ENCODE measurements at regions not wholly inside any gene's neighbourhood (a gene's known extent, or its start where the extent isn't known, plus 50 kb on each side); places are given as distances from the start of the nearest gene placed in this dataset.
"Not testable (repeated sequence)": the region's sequence is repeated elsewhere in the genome, so short reads cannot be mapped to it uniquely, and the experiment has no call there.

DNA sequence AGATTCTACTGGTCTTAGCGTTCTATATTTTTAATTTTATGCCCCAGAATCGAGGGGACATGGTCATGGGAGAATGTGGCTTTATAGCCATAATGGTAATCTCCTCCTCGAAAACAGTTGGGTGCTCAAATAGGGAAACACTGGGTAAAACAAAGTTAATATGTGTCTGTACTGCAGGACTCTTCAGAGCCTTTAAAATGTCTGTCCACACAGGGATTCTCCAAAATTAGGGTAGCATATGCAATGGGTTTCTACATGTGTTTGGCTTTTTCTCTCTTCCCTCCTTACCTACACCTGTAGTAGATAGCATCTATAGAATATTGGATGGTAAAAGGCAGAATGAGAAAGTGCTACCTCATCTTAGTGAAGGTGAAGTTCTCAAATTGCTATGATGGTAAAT lies 130.0 kb upstream of the NR3C1 start:
- no peak for FAIRE-seq
- DNase-seq: no peak
- H3K36me3 ChIP-seq (ENCODE audit: control insufficient read depth in 3 of 3, insufficient read depth in 2 of 3, low read depth in 1 of 3, low read length in 3 of 3): no peaks in the 10 kb centered on the region
- no peak overlapping the region for H3K27ac ChIP-seq (ENCODE audit: low read depth in 1 of 3, low read length in 2 of 3)
- no peak overlapping the region for H3K4me3 ChIP-seq (ENCODE audit: low read depth in 1 of 3, low read length in 3 of 3)
- WGBS, 3 donors: 87 to 93% (median 93%) methylated on average over 3 of the region's 3 CpGs
- no peaks in the 10 kb centered on the region for H3K9me3 ChIP-seq (ENCODE audit: control insufficient read depth in 2 of 2, insufficient read depth in 1 of 2, low read depth in 1 of 2, low read length in 1 of 2)
- H3K4me1 ChIP-seq (ENCODE audit: control insufficient read depth in 3 of 3, insufficient read depth in 2 of 3, low read depth in 1 of 3, low read length in 2 of 3): peaks cover 0 to 2% (median 0%) of the 10 kb centered on the region in 3 donors
- H3K27me3 ChIP-seq (ENCODE audit: control insufficient read depth in 3 of 3, insufficient read depth in 3 of 3, low read length in 3 of 3): no peaks in the 10 kb centered on the region

DNA sequence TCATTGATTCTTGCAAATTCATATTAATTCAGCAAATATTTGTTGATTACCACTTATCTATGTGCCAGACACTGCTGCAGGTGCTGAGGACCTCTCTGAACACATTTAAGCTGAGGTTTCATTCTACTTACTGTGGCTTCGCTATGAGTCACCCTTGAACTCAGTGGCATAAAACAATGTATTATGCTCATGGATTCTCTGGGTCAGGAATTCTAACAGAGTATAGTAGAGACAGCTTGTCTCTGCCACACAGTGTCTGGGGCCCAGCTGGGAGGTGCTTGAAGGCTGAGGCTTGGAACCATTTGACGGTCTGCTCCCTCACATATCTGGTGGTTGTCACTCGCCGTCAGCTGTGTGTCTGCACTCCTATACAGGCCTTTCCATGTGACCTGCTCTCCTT lies 124.3 kb upstream of the NR3C1 start:
- WGBS, 3 donors: 95 to 98% (median 96%) methylated on average over 4 of the region's 4 CpGs

DNA sequence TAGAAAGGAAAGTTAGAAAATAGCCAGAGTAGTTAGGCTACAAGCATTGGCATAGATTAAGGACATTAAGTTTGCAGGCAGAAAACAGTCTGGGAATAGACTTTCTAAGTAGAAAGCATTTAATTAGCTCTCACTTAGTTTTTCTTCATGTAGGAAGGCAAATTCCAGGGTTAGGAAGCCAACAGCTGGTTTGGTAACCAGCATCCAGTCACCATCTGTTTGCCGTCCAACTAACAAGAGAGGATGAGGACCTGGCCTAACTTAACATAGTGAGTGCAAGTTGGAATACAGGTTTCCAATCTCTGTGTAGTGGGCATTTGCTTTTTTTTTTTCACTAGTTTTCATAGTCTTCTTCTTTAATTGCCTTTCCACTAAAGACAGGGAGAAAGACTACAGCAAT lies 121.7 kb upstream of the NR3C1 start:
- no peak overlapping the region for H3K27ac ChIP-seq (ENCODE audit: low read depth in 1 of 3, low read length in 2 of 3)
- WGBS, 3 donors: 93 to 97% (median 97%) methylated on average over 1 of the region's 1 CpG
- H3K36me3 ChIP-seq (ENCODE audit: control insufficient read depth in 3 of 3, insufficient read depth in 2 of 3, low read depth in 1 of 3, low read length in 3 of 3): no peaks in the 10 kb centered on the region
- H3K4me1 ChIP-seq (ENCODE audit: control insufficient read depth in 3 of 3, insufficient read depth in 2 of 3, low read depth in 1 of 3, low read length in 2 of 3): peaks cover 0 to 4% (median 3%) of the 10 kb centered on the region in 3 donors
- no peak for FAIRE-seq
- H3K4me3 ChIP-seq (ENCODE audit: low read depth in 1 of 3, low read length in 3 of 3): no peak overlapping the region
- no peak for DNase-seq
- no peaks in the 10 kb centered on the region for H3K9me3 ChIP-seq (ENCODE audit: control insufficient read depth in 2 of 2, insufficient read depth in 1 of 2, low read depth in 1 of 2, low read length in 1 of 2)
- H3K27me3 ChIP-seq (ENCODE audit: control insufficient read depth in 3 of 3, insufficient read depth in 3 of 3, low read length in 3 of 3): no peaks in the 10 kb centered on the region

More for the DNA sequence above, 124.3 kb upstream of the NR3C1 start:
- Histone ChIP-seq H3K4me3 (ENCODE audit: low read depth in 1 of 3, low read length in 3 of 3) (no peak overlapping the region), H3K4me1 (ENCODE audit: control insufficient read depth in 3 of 3, insufficient read depth in 2 of 3, low read depth in 1 of 3, low read length in 2 of 3) (no peaks in the 10 kb centered on the region), H3K27ac (ENCODE audit: low read depth in 1 of 3, low read length in 2 of 3) (no peak overlapping the region), H3K36me3 (ENCODE audit: control insufficient read depth in 3 of 3, insufficient read depth in 2 of 3, low read depth in 1 of 3, low read length in 3 of 3) (no peaks in the 10 kb centered on the region), H3K27me3 (ENCODE audit: control insufficient read depth in 3 of 3, insufficient read depth in 3 of 3, low read length in 3 of 3) (no peaks in the 10 kb centered on the region), H3K9me3 (ENCODE audit: control insufficient read depth in 2 of 2, insufficient read depth in 1 of 2, low read depth in 1 of 2, low read length in 1 of 2) (no peaks in the 10 kb centered on the region)
- FAIRE-seq (no peak), DNase-seq (no peak)

DNA sequence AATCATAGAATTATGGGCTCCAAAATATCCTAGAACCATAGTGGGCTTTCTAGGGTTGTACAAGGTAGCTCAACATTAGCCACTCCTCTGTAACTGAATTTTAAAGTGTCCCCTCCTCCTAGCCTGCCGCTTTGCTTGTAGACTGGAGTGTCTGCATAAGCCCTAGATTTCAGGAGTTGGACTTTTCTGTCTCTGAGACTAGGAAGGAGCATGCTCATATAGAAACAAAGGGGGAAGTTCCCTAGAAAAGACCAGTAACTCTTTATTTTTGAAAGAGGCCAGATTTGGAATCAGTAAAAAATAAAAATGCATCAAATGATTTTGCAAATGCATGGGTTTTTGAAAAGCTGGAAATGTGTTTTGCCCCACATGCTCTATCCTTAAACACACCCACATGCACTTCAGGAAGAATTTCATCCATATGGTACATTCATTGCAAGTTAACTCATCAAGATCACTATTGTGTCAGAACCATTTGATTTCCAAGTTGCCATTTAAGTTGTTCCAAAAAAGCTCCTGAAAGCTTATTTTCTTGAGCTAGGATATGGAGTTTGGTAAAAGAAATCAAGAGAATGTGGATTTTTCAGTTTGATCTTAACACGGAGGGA lies 121.0 kb upstream of the NR3C1 start:
- no peaks in the 10 kb centered on the region for H3K36me3 ChIP-seq (ENCODE audit: control insufficient read depth in 3 of 3, insufficient read depth in 2 of 3, low read depth in 1 of 3, low read length in 3 of 3)
- DNase-seq (no peak), FAIRE-seq (no peak)
- no peaks in the 10 kb centered on the region for H3K27me3 ChIP-seq (ENCODE audit: control insufficient read depth in 3 of 3, insufficient read depth in 3 of 3, low read length in 3 of 3)
- H3K27ac ChIP-seq (ENCODE audit: low read depth in 1 of 3, low read length in 2 of 3): no peak overlapping the region
- 94 to 100% (median 94%) methylated on average over 2 of the region's 2 CpGs for whole genome bisulfite sequencing, 3 donors
- no peaks in the 10 kb centered on the region for H3K9me3 ChIP-seq (ENCODE audit: control insufficient read depth in 2 of 2, insufficient read depth in 1 of 2, low read depth in 1 of 2, low read length in 1 of 2)
- peaks cover 0 to 4% (median 3%) of the 10 kb centered on the region in 3 donors for H3K4me1 ChIP-seq (ENCODE audit: control insufficient read depth in 3 of 3, insufficient read depth in 2 of 3, low read depth in 1 of 3, low read length in 2 of 3)
- H3K4me3 ChIP-seq (ENCODE audit: low read depth in 1 of 3, low read length in 3 of 3): no peak overlapping the region

DNA sequence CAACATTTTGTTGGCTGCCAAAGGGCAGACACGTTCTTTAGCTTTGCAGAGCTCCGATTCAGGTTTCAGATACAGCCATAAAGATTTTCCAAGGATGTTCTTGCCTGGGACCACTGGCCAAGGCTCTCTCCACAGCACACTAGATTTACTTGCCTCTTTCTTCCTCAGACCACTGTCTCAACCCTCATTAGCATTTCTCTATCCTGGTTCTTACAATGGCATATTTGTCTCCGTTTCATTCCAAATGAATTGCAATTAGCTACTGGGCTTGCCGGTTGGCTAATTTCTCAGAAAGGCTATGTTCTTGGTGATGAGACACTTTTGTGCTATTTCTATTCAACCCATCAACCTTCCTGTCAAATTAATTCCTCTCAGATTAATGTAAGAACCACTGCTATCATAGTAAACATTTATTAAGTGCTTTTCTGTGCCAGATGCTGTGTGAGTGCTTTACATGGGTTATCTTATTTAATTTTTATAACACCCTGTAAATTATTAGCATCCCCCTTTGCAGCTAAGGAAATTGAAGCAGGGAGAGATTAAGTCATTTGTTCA lies 118.4 kb upstream of the NR3C1 start:
- no peak for FAIRE-seq
- H3K4me3 ChIP-seq (ENCODE audit: low read depth in 1 of 3, low read length in 3 of 3): no peak overlapping the region

DNA sequence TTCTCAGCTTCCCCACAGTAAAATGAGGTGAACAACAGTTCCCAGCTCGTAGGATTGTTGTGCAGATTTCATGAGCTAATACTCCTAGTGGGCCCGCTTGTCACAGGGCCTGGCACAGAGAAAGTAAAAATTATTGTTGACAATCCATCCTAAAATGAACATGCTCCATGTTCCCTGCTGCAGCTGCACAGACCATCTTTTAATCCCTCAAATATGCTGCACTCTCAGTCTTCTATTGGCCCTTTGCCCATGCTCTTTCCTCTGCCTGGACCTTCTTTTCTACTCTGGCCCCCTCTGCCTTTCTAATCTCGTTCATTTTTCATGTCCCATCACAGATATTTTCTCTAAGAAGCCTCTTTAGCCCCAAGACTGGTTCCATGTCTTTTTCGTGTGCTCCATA lies 117.7 kb upstream of the NR3C1 start:
- Histone ChIP-seq H3K9me3 (ENCODE audit: control insufficient read depth in 2 of 2, insufficient read depth in 1 of 2, low read depth in 1 of 2, low read length in 1 of 2) (no peaks in the 10 kb centered on the region), H3K4me1 (ENCODE audit: control insufficient read depth in 3 of 3, insufficient read depth in 2 of 3, low read depth in 1 of 3, low read length in 2 of 3) (peaks cover 0 to 4% (median 3%) of the 10 kb centered on the region in 3 donors), H3K27me3 (ENCODE audit: control insufficient read depth in 3 of 3, insufficient read depth in 3 of 3, low read length in 3 of 3) (no peaks in the 10 kb centered on the region), H3K27ac (ENCODE audit: low read depth in 1 of 3, low read length in 2 of 3) (no peak overlapping the region), H3K36me3 (ENCODE audit: control insufficient read depth in 3 of 3, insufficient read depth in 2 of 3, low read depth in 1 of 3, low read length in 3 of 3) (no peaks in the 10 kb centered on the region), H3K4me3 (ENCODE audit: low read depth in 1 of 3, low read length in 3 of 3) (no peak overlapping the region)
- FAIRE-seq (no peak), DNase-seq (no peak)
- WGBS, 3 donors: 59 to 70% (median 60%) methylated on average over 4 of the region's 4 CpGs

More for the DNA sequence above, 118.4 kb upstream of the NR3C1 start:
- no peak overlapping the region for H3K27ac ChIP-seq (ENCODE audit: low read depth in 1 of 3, low read length in 2 of 3)
- no peaks in the 10 kb centered on the region for H3K27me3 ChIP-seq (ENCODE audit: control insufficient read depth in 3 of 3, insufficient read depth in 3 of 3, low read length in 3 of 3)
- 47 to 65% (median 64%) methylated on average over 4 of the region's 4 CpGs for WGBS, 3 donors
- no peaks in the 10 kb centered on the region for H3K36me3 ChIP-seq (ENCODE audit: control insufficient read depth in 3 of 3, insufficient read depth in 2 of 3, low read depth in 1 of 3, low read length in 3 of 3)
- H3K9me3 ChIP-seq (ENCODE audit: control insufficient read depth in 2 of 2, insufficient read depth in 1 of 2, low read depth in 1 of 2, low read length in 1 of 2): no peaks in the 10 kb centered on the region
- DNase-seq: peak in 1 of 2 donors; percentile 72
- peaks cover 0 to 4% (median 3%) of the 10 kb centered on the region in 3 donors for H3K4me1 ChIP-seq (ENCODE audit: control insufficient read depth in 3 of 3, insufficient read depth in 2 of 3, low read depth in 1 of 3, low read length in 2 of 3)

DNA sequence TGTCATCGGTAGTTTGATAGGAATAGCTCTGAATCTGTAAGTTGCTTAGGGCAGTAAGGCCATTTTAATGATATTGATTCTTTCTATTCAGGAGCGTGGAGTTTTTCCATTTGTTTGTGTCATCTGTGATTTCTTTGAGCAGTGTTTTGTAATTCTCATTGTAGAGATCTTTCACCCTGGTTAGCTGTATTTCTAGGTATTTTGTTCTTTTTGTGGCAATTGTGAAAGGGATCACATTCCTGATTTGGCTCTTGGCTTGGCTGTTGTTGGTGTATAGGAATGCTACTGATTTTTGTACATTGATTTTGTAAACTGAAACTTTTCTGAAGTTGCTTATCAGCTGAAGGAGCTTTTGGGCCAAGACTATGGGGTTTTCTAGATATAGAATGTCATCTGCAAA lies 115.7 kb upstream of the NR3C1 start:
- FAIRE-seq: peak; percentile 23
- H3K9me3 ChIP-seq (ENCODE audit: control insufficient read depth in 2 of 2, insufficient read depth in 1 of 2, low read depth in 1 of 2, low read length in 1 of 2); DNase-seq; H3K4me3 ChIP-seq (ENCODE audit: low read depth in 1 of 3, low read length in 3 of 3); H3K4me1 ChIP-seq (ENCODE audit: control insufficient read depth in 3 of 3, insufficient read depth in 2 of 3, low read depth in 1 of 3, low read length in 2 of 3); H3K27ac ChIP-seq (ENCODE audit: low read depth in 1 of 3, low read length in 2 of 3); H3K36me3 ChIP-seq (ENCODE audit: control insufficient read depth in 3 of 3, insufficient read depth in 2 of 3, low read depth in 1 of 3, low read length in 3 of 3); H3K27me3 ChIP-seq (ENCODE audit: control insufficient read depth in 3 of 3, insufficient read depth in 3 of 3, low read length in 3 of 3): not testable (repeated sequence)
- 91 to 96% (median 96%) methylated on average over 2 of the region's 2 CpGs for WGBS, 3 donors

DNA sequence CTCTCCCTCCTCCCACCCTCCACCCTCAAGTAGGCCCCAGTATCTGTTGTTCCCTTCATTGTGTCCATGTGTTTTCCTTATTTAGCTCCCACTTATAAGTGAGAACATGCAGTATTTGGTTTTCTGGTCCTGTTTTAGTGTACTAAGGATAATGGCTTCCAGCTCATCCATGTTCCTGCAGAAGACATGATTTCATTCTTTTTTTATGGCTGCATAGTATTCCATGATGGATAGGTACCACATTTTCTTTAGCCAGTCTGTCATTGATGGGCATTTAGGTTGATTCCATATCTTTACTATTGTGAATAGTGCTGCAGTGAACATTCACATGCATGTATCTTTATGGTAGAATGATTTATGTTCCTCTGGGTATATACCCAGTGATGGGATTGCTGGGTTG lies 114.3 kb upstream of the NR3C1 start:
- H3K27me3 ChIP-seq (ENCODE audit: control insufficient read depth in 3 of 3, insufficient read depth in 3 of 3, low read length in 3 of 3); H3K9me3 ChIP-seq (ENCODE audit: control insufficient read depth in 2 of 2, insufficient read depth in 1 of 2, low read depth in 1 of 2, low read length in 1 of 2); H3K36me3 ChIP-seq (ENCODE audit: control insufficient read depth in 3 of 3, insufficient read depth in 2 of 3, low read depth in 1 of 3, low read length in 3 of 3); H3K4me3 ChIP-seq (ENCODE audit: low read depth in 1 of 3, low read length in 3 of 3); DNase-seq; FAIRE-seq; H3K27ac ChIP-seq (ENCODE audit: low read depth in 1 of 3, low read length in 2 of 3); H3K4me1 ChIP-seq (ENCODE audit: control insufficient read depth in 3 of 3, insufficient read depth in 2 of 3, low read depth in 1 of 3, low read length in 2 of 3): not testable (repeated sequence)

DNA sequence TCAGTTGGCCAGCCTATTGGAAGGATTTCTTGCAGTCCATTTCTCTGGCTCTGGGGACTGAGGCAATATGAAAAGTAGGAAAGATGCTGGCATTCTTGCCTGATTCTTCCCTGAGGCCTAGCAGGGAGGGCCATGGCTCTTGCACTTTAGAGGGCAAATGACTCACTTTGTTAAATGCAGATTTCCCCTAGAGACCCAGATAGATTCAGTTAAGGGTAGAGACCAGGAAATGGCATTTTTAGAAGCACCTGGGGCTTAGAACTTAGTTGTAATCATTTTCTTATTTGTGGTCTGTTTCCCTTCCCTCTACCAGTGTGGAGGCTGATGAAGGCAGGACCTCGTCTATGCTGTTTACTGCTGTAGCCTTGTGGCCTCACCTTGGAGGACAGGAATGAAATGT lies 112.8 kb upstream of the NR3C1 start:
- Histone ChIP-seq H3K4me3 (ENCODE audit: low read depth in 1 of 3, low read length in 3 of 3) (no peak overlapping the region), H3K4me1 (ENCODE audit: control insufficient read depth in 3 of 3, insufficient read depth in 2 of 3, low read depth in 1 of 3, low read length in 2 of 3) (peaks cover 0 to 3% (median 0%) of the 10 kb centered on the region in 3 donors), H3K9me3 (ENCODE audit: control insufficient read depth in 2 of 2, insufficient read depth in 1 of 2, low read depth in 1 of 2, low read length in 1 of 2) (no peaks in the 10 kb centered on the region), H3K27me3 (ENCODE audit: control insufficient read depth in 3 of 3, insufficient read depth in 3 of 3, low read length in 3 of 3) (no peaks in the 10 kb centered on the region), H3K27ac (ENCODE audit: low read depth in 1 of 3, low read length in 2 of 3) (no peak overlapping the region), H3K36me3 (ENCODE audit: control insufficient read depth in 3 of 3, insufficient read depth in 2 of 3, low read depth in 1 of 3, low read length in 3 of 3) (no peaks in the 10 kb centered on the region)
- FAIRE-seq (no peak), DNase-seq (no peak)
- 82 to 100% (median 83%) methylated on average over 1 of the region's 1 CpG for WGBS, 3 donors

Measured in small intestine (tissue), 7 donors.